ENCODE measurements at regions not wholly inside any gene's neighbourhood (a gene's known extent, or its start where the extent isn't known, plus 50 kb on each side); places are given as distances from the start of the nearest gene placed in this dataset.

DNA sequence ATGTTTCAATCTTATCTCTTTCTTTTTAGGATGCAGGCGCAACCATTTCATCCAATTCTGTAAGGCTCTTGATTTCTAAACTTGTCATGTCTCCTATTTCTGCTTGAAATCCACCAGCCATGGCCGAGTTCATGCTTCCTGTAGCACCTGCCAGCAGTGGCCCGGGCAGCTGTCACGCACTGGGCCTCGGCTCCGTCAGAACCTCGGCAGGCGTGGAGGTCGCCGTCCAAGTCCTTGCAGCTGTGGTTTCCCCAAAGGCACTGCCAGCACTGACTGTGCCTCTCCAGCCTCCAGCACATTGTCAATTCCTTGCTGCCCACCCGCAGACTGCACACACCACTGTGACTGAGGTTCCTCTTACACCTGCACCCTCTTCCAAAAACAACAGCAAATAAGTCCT, 188.7 kb upstream of the SALL3 start:
- no peak overlapping the region for H2AFZ ChIP-seq (ENCODE audit: low read depth, low read length)
- H3K9ac ChIP-seq (ENCODE audit: low read length), result no peak overlapping the region
- TF ChIP-seq POLR2AphosphoS5 (IDR thresholded peaks at IDR 0.05), result no peak

GRCh38 chr18:78792094-78792493, 187.5 kb upstream of the SALL3 start:
- Histone ChIP-seq H3K36me3 (ENCODE audit: insufficient read depth, low read length) (no peaks in the 10 kb centered on the region), H3K9ac (ENCODE audit: low read length) (no peak overlapping the region), H3K4me2 (ENCODE audit: low read length) (no peak overlapping the region), H3F3A (ENCODE audit: insufficient read depth, low read length, poor library complexity, severe bottlenecking) (no peaks in the 10 kb centered on the region), H3K27me3 (ENCODE audit: insufficient read depth, low read depth, low read length) (no peaks in the 10 kb centered on the region), H4K20me1 (ENCODE audit: insufficient read depth) (no peaks in the 10 kb centered on the region), H3K27ac (ENCODE audit: low read length) (no peak overlapping the region), H3K79me2 (replicated peaks; ENCODE audit: insufficient read depth, low read length) (no peaks in the 10 kb centered on the region), H2AFZ (ENCODE audit: low read depth, low read length) (no peak overlapping the region), H3K4me3 (ENCODE audit: low read length) (no peak overlapping the region), H3K9me2 (ENCODE audit: insufficient read depth, low read length) (no peaks in the 10 kb centered on the region), H3K9me3 (ENCODE audit: low read length) (no peaks in the 10 kb centered on the region)
- no peak for TF ChIP-seq EZH2 (IDR thresholded peaks at IDR 0.05; ENCODE audit: borderline replicate concordance, insufficient read depth, low read length, poor library complexity, severe bottlenecking)
- TF ChIP-seq TAF1 (IDR thresholded peaks at IDR 0.05; ENCODE audit: low read depth), result no peak
- no peak for TF ChIP-seq MXI1 (conservative IDR thresholded peaks at IDR 0.05; ENCODE audit: poor library complexity, severe bottlenecking)
- no peak for TF ChIP-seq SMC3 (conservative IDR thresholded peaks at IDR 0.05; ENCODE audit: poor library complexity)
- TF ChIP-seq POLR2AphosphoS5 (IDR thresholded peaks at IDR 0.05), result no peak
- TF ChIP-seq RAD21 (conservative IDR thresholded peaks at IDR 0.05), result no peak
- TF ChIP-seq EP300 (conservative IDR thresholded peaks at IDR 0.05; ENCODE audit: poor library complexity, severe bottlenecking), result no peak
- no peak for TF ChIP-seq CTCF (IDR thresholded peaks at IDR 0.05; ENCODE audit: poor library complexity, severe bottlenecking)
- TF ChIP-seq REST (IDR thresholded peaks at IDR 0.05; ENCODE audit: borderline replicate concordance), result no peak

More for the DNA sequence above, 188.7 kb upstream of the SALL3 start:
- Histone ChIP-seq H3F3A (ENCODE audit: insufficient read depth, low read length, poor library complexity, severe bottlenecking) (no peaks in the 10 kb centered on the region), H3K9me3 (ENCODE audit: low read length) (no peaks in the 10 kb centered on the region), H3K36me3 (ENCODE audit: insufficient read depth, low read length) (no peaks in the 10 kb centered on the region), H3K9me2 (ENCODE audit: insufficient read depth, low read length) (no peaks in the 10 kb centered on the region), H3K79me2 (replicated peaks; ENCODE audit: insufficient read depth, low read length) (no peaks in the 10 kb centered on the region), H3K4me2 (ENCODE audit: low read length) (no peak overlapping the region), H3K27ac (ENCODE audit: low read length) (no peak overlapping the region), H3K27me3 (ENCODE audit: insufficient read depth, low read depth, low read length) (no peaks in the 10 kb centered on the region), H3K4me3 (ENCODE audit: low read length) (no peak overlapping the region), H4K20me1 (ENCODE audit: insufficient read depth) (no peaks in the 10 kb centered on the region)

DNA sequence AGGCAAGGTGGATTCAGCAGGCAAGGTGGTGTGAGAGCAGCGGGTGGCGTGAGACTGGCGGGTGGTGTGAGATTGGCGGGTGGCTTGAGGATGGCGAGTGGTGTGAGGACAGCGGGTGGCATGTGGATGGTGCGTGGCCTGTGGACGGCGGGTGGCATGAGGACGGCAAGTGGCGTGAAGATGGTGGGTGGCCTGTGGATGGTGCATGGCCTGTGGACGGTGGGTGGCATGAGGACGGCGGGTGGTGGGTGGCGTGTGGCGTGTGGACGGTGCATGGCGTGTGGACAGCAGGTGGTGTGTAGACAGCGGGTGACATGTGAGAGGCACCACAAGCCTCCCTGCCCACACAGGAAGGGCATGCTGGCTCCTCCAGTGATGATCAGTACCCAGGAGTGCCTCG, 186.9 kb upstream of the SALL3 start:
- Histone ChIP-seq H3K36me3 (ENCODE audit: insufficient read depth, low read length) (no peaks in the 10 kb centered on the region), H2AFZ (ENCODE audit: low read depth, low read length) (no peak overlapping the region), H3K9ac (ENCODE audit: low read length) (no peak overlapping the region), H3F3A (ENCODE audit: insufficient read depth, low read length, poor library complexity, severe bottlenecking) (no peaks in the 10 kb centered on the region), H3K79me2 (replicated peaks; ENCODE audit: insufficient read depth, low read length) (no peaks in the 10 kb centered on the region), H3K9me2 (ENCODE audit: insufficient read depth, low read length) (no peaks in the 10 kb centered on the region), H3K9me3 (ENCODE audit: low read length) (no peaks in the 10 kb centered on the region), H4K20me1 (ENCODE audit: insufficient read depth) (no peaks in the 10 kb centered on the region), H3K27me3 (ENCODE audit: insufficient read depth, low read depth, low read length) (no peaks in the 10 kb centered on the region), H3K4me3 (ENCODE audit: low read length) (no peak overlapping the region), H3K4me2 (ENCODE audit: low read length) (no peak overlapping the region), H3K27ac (ENCODE audit: low read length) (no peak overlapping the region)
- TF ChIP-seq CTCF (IDR thresholded peaks at IDR 0.05; ENCODE audit: poor library complexity, severe bottlenecking), result no peak
- TF ChIP-seq REST (IDR thresholded peaks at IDR 0.05; ENCODE audit: borderline replicate concordance), result no peak
- no peak for TF ChIP-seq SMC3 (conservative IDR thresholded peaks at IDR 0.05; ENCODE audit: poor library complexity)
- no peak for TF ChIP-seq MXI1 (conservative IDR thresholded peaks at IDR 0.05; ENCODE audit: poor library complexity, severe bottlenecking)
- no peak for TF ChIP-seq EP300 (conservative IDR thresholded peaks at IDR 0.05; ENCODE audit: poor library complexity, severe bottlenecking)
- TF ChIP-seq TAF1 (IDR thresholded peaks at IDR 0.05; ENCODE audit: low read depth), result no peak
- no peak for TF ChIP-seq POLR2AphosphoS5 (IDR thresholded peaks at IDR 0.05)
- TF ChIP-seq RAD21 (conservative IDR thresholded peaks at IDR 0.05), result no peak
- TF ChIP-seq EZH2 (IDR thresholded peaks at IDR 0.05; ENCODE audit: borderline replicate concordance, insufficient read depth, low read length, poor library complexity, severe bottlenecking), result no peak
